ENCODE measurements at regions not wholly inside any gene's neighbourhood (a gene's known extent, or its start where the extent isn't known, plus 50 kb on each side); places are given as distances from the start of the nearest gene placed in this dataset.

GRCh38 chr12:5345534-5345933 is 86.4 kb upstream of the NTF3 start:
- Mint-ChIP-seq H3K27ac (ENCODE audit: unreplicated experiment) (no peak overlapping the region), H3K4me1 (ENCODE audit: low read depth, unreplicated experiment) (peaks cover 32% of the 10 kb centered on the region), H3K4me3 (ENCODE audit: unreplicated experiment) (no peak overlapping the region), H3K9me3 (ENCODE audit: unreplicated experiment) (peaks cover 7% of the 10 kb centered on the region), H3K27me3 (ENCODE audit: insufficient read depth, unreplicated experiment) (no peaks in the 10 kb centered on the region), H3K36me3 (ENCODE audit: insufficient read depth, unreplicated experiment) (no peaks in the 10 kb centered on the region)
- Histone ChIP-seq H3K36me3 (ENCODE audit: control insufficient read depth, insufficient read depth, low read length) (no peaks in the 10 kb centered on the region), H3K9me3 (no peaks in the 10 kb centered on the region), H3K27me3 (replicated peaks; ENCODE audit: control insufficient read depth, insufficient read depth, low read length) (no peaks in the 10 kb centered on the region), H3K4me1 (peaks cover 24% of the 10 kb centered on the region), H3K4me3 (ENCODE audit: low read depth, low read length) (no peak overlapping the region)
- CTCF ChIA-PET: no interaction called here
- BruUV-seq (replicated peaks): no TSS peak
- TF ChIP-seq CTCF (IDR thresholded peaks at IDR 0.05; ENCODE audit: insufficient read depth in 1 of 2, low read depth in 1 of 2, low read length in 1 of 2, severe bottlenecking in 1 of 2, unreplicated experiment in 1 of 2): no peak
- POLR2A ChIA-PET: no interaction called here
- DNase-seq: no peak
- intact Hi-C loops (cut with micrococcal nuclease; ENCODE audit: unreplicated experiment): loop anchor here (10.0 kb wide), 1 partner anchor 49 kb away; no protein-coding TSS in a partner anchor

GRCh38 chr12:5348057-5348456 is 83.9 kb upstream of the NTF3 start:
- Histone ChIP-seq H3K36me3 (ENCODE audit: control insufficient read depth, insufficient read depth, low read length) (no peaks in the 10 kb centered on the region), H3K27me3 (replicated peaks; ENCODE audit: control insufficient read depth, insufficient read depth, low read length) (no peaks in the 10 kb centered on the region), H3K9me3 (peaks cover 6% of the 10 kb centered on the region; the same call in 1 of the 2 replicates), H3K4me1 (peaks cover 23% of the 10 kb centered on the region), H3K4me3 (ENCODE audit: low read depth, low read length) (no peak overlapping the region)
- intact Hi-C loops (cut with micrococcal nuclease; ENCODE audit: unreplicated experiment): loop anchor here (10.0 kb wide), 1 partner anchor 47 kb away; no protein-coding TSS in a partner anchor
- ChIA-PET POLR2A (no interaction called here), CTCF (no interaction called here)
- no peaks in the 10 kb centered on the region for H3K36me3 Mint-ChIP-seq (ENCODE audit: insufficient read depth, unreplicated experiment)
- H3K4me1 Mint-ChIP-seq (ENCODE audit: low read depth, unreplicated experiment): peaks cover 32% of the 10 kb centered on the region
- peaks cover 7% of the 10 kb centered on the region for H3K9me3 Mint-ChIP-seq (ENCODE audit: unreplicated experiment)
- TF ChIP-seq CTCF (IDR thresholded peaks at IDR 0.05; ENCODE audit: insufficient read depth in 1 of 2, low read depth in 1 of 2, low read length in 1 of 2, severe bottlenecking in 1 of 2, unreplicated experiment in 1 of 2): no peak
- no TSS peak for BruUV-seq (replicated peaks)
- H3K4me3 Mint-ChIP-seq (ENCODE audit: unreplicated experiment): no peak overlapping the region
- peaks cover 2% of the 10 kb centered on the region for H3K27me3 Mint-ChIP-seq (ENCODE audit: insufficient read depth, unreplicated experiment)
- DNase-seq: no peak
- no peak overlapping the region for H3K27ac Mint-ChIP-seq (ENCODE audit: unreplicated experiment)

- peaks cover 6% of the 10 kb centered on the region; the same call in 1 of the 2 replicates for H3K9me3 ChIP-seq
- H3K36me3 ChIP-seq (ENCODE audit: control insufficient read depth, insufficient read depth, low read length): no peaks in the 10 kb centered on the region
- CTCF ChIA-PET: no interaction called here
- DNase-seq: peak; percentile 29 to 54
- Mint-ChIP-seq H3K36me3 (ENCODE audit: insufficient read depth, unreplicated experiment) (no peaks in the 10 kb centered on the region), H3K27me3 (ENCODE audit: insufficient read depth, unreplicated experiment) (peaks cover 2% of the 10 kb centered on the region), H3K27ac (ENCODE audit: unreplicated experiment) (no peak overlapping the region), H3K4me3 (ENCODE audit: unreplicated experiment) (no peak overlapping the region), H3K9me3 (ENCODE audit: unreplicated experiment) (peaks cover 7% of the 10 kb centered on the region), H3K4me1 (ENCODE audit: low read depth, unreplicated experiment) (peaks cover 31% of the 10 kb centered on the region)
- H3K4me1 ChIP-seq: peaks cover 18% of the 10 kb centered on the region
- POLR2A ChIA-PET: no interaction called here
- no peak overlapping the region for H3K4me3 ChIP-seq (ENCODE audit: low read depth, low read length)
- no peaks in the 10 kb centered on the region for H3K27me3 ChIP-seq (replicated peaks; ENCODE audit: control insufficient read depth, insufficient read depth, low read length)
- intact Hi-C loops (cut with micrococcal nuclease; ENCODE audit: unreplicated experiment): loop anchor here (10.0 kb wide), 1 partner anchor 46 kb away; no protein-coding TSS in a partner anchor
- TF ChIP-seq CTCF (IDR thresholded peaks at IDR 0.05; ENCODE audit: insufficient read depth in 1 of 2, low read depth in 1 of 2, low read length in 1 of 2, severe bottlenecking in 1 of 2, unreplicated experiment in 1 of 2): no peak
- BruUV-seq (replicated peaks): no TSS peak
These were observed 83.4 kb upstream of the NTF3 start for GRCh38 chr12:5348491-5348890.
